NCI-H1694 treated with DMSO at 0.1 percent for 48 hours (cell line): ENCODE measurements at regions not wholly inside any gene's neighbourhood (a gene's known extent, or its start where the extent isn't known, plus 50 kb on each side); places are given as distances from the start of the nearest gene placed in this dataset.
"Not testable (repeated sequence)": the region's sequence is repeated elsewhere in the genome, so short reads cannot be mapped to it uniquely, and the experiment has no call there.

Source experiments
- DNase-seq: peaks from one replicate; lab custom pipeline; 2025; lab: John Stamatoyannopoulos, UW

DNA sequence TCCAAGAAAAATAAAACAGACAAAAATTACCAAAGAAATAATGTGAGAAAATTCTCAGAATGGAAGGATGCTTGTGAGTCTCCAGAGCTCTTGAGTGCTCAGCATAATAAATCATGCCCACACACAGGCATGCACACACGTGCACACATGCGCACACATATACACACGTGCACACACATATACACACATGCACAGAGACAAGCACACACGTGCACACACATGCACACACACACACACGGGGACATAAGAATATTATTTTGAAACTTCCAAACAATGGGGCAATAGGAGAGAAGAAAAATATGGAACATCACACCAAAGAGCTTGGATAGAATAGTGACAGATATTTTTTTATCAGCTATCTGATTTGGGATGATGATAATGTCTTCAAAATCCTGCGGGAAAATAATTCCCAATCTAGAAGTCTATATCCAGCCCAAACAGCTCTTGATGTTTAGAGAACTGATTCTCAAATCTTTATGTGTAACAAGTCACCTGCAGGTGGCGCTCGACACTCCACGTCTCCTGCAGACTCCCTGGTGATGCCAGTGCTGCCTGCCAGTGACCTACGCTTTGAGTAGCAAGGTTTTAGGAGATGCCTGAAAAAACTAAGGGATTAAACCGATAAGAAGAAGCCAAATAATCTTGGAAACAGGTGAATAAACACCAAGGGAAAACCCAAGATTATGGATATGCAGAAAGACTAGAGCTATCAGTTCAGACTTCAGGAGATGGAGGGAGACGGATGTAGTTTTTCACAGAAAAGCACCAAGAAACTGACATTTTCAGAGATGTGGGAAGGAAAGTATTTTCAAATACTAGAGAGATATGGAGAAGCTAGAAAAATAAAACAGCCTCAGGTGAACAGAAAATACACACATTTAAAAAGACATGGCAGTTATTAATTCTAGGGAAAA, 743.6 kb downstream of the ETS1 start:
- DNase-seq, result peak; percentile 24

- DNase-seq, result no peak
Observed at GRCh38 chr11:127825183-127825582, 762.2 kb downstream of the ETS1 start.

DNA sequence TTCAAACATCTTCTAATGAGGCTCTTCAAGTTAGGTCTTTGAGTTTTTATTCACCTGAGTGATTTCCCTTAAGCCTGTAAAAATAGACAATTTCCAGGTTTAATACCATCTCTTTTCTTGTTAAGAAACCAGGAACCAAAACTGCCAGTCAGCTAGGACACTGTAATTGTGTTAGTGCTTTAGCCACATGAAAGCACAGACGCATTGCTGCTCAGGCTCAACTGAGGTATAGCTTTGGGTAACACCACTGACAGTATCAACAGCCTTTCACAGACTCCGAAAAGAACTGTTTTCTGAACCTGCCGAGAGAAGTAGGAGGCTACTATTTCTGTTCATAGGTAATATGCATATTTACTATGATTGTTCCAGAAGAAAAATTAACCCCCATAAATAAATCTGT, 768.7 kb downstream of the ETS1 start:
- DNase-seq, result no peak

GRCh38 chr11:127816962-127817361, 770.4 kb downstream of the ETS1 start:
- DNase-seq, result no peak

DNA sequence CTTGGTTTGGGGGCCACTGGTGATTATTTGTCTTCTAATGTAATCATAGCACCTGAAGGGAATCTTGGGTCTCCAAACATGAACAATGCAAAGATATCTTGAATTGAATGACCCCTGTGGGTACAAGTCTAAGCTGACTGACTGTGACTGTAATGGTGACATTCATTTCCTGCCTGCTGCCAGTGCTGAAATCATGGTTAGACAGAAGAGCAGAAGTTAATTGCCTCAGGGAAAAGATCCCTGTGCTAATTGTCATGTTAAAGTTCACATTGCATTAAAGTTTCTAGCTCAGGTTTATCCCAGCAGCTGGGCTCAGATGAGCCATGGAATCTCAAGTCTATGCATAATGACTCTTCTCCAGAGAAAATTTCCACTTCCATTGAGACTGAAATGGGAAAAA, 772.0 kb downstream of the ETS1 start:
- DNase-seq, result no peak

GRCh38 chr11:127806501-127806900, 780.9 kb downstream of the ETS1 start:
- no peak for DNase-seq

DNA sequence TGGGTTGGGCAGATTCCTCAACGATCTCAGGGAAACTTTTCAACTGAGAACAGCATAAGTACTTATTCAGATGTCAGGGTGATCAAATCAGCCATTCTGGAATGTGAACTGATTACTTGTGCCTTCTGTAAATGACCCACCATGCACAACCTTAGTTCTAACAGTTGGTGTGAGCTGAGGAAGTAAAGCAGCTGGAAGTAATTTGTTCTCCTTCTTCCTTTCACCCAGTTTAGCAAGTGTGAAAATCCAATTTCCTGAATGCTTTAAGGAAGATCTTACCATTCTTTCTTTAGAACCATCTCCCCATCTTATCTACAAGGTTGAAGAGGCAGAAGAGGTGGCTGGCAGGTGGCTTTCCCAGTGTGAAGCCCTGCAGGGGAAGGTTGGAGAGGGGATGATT, 781.6 kb downstream of the ETS1 start:
- DNase-seq, result no peak

DNA sequence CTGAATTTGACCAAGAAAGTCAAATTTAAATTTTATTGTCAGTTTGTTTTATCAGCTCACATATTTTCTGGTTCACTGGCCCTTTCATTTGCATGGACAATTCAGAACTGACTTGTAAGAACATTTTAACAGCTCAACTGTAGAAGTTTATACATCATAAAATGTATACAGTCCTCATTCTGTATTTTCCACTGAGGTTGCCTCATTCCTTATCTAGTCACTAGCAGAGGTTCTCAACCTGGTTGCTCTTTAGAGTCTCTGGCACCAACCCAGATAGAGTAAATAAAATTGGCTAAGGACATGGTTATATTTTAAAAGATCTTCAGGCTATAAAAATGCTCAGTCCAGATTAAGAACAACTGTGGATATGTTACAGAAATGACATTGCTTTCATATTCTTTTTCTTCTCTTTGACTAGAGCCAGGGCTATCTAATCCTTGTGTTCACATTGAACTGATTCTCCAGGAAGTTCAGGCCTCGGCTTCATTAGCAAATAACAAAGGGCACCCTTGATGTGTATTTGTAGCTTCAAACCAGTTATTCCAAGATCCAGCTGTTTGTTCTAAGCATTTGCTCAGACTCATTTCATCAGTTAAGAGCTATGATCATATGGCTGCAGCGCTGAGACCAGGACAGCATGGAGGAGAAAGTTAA, 782.5 kb downstream of the ETS1 start:
- DNase-seq, result no peak

- DNase-seq, result no peak
Observed at GRCh38 chr11:127803755-127804154, 783.6 kb downstream of the ETS1 start.

GRCh38 chr11:127800989-127801688, 786.2 kb downstream of the ETS1 start:
- no peak for DNase-seq

DNA sequence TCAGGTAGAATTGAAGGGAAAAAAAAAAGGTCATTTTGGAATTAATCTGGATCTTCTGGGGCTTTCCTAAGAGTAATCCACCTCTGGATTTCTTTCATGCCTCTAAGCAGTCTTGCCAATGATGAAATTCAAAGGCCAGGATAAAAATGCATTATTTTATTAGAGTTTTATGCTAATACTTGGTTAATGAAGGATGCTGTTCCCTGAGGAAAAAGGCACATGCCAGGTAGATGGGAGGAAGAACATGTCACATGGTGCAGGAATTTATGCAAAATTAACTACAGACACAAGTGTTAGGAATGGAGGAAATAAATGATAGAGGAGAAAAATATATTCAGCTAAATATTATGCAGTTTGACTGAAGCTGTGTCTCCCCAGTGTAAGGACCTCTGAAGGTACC, 792.0 kb downstream of the ETS1 start:
- DNase-seq, result no peak

GRCh38 chr11:127791844-127792243, 791.3 kb upstream of the KIRREL3 start:
- no peak for DNase-seq

DNA sequence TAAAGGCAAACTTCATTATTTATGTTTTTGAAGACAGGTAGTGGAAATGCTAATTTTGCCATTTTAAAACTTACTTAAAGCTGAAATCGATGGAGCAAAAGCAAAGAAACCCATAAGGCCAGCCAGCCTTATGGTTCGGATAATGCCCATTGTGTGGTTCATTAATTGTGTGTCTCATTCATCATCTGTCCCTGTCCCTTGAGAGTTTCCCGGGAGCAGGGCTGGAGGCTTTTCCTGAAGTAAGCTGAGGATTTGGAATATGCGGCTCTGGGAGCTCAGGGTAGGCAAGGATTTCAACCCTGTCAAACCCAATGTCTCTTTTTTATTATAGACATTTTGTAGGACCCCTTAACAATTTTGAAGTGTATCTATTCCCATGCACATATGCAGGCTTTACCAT, 790.0 kb upstream of the KIRREL3 start:
- no peak for DNase-seq

DNA sequence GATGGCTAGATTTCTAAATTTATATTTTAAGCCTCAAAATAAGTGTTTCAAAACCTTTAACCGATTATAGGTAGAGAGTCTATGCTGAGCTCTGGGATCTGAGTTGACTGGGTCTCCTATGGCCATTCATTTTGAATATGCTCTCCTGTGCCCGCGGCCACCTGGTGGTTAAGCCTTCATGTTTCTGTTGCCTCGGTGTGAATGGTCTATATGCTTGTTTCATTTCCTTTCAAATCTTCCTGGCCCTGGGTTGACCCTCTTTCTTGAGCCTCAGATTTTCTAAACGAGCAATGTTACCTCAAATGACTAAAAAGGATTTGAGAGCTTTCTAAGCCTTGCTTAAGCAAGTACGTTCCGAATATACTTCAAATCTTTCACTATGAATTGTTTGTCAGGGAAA, 789.4 kb upstream of the KIRREL3 start:
- DNase-seq, result no peak

- not testable (repeated sequence) for DNase-seq
Observed at GRCh38 chr11:127772938-127773337, 772.4 kb upstream of the KIRREL3 start.

DNA sequence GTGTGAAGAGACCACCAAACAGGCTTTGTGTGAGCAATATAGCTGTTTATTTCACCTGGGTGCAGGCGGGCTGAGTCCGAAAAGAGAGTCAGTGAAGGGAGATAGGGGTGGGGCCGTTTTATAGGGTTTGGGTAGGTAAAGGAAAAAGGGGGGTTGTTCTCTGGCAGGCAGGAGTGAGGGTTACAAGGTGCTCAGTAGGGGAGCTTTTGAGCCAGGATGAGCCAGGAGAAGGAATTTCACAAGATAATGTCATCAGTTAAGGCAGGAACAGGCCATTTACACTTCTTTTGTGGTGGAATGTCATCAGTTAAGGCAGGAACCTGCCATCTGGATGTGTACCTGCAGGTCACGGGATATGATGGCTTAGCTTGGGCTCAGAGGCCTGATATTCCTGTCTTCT, 768.4 kb upstream of the KIRREL3 start:
- not testable (repeated sequence) for DNase-seq

- no peak for DNase-seq
Observed at GRCh38 chr11:127766734-127767133, 766.2 kb upstream of the KIRREL3 start.

GRCh38 chr11:127738771-127739286, 738.3 kb upstream of the KIRREL3 start:
- DNase-seq, result no peak

GRCh38 chr11:127737499-127737898, 736.9 kb upstream of the KIRREL3 start:
- DNase-seq, result no peak

DNA sequence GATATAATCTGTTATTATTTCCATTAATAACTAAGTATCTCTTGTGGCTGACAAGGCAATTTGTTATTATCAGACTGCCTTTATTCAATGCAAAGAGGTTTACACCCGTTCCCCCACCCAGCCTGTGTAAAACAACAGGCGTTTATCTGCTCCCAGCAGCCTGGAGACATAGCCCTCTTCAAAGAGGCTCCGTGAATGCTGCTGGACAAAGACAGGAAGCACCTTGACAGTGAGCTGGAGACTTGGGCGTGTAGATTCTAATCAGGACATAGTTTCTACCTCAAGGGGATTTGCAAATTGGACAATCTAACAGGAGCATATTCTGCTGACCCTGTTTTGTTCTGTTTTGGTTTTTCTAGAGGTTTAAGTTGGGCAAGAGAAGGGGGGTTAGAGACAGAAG, 733.0 kb upstream of the KIRREL3 start:
- DNase-seq, result no peak

GRCh38 chr11:127726367-127726766, 725.8 kb upstream of the KIRREL3 start:
- DNase-seq, result no peak

- no peak for DNase-seq
Observed at GRCh38 chr11:127723714-127724113, 723.1 kb upstream of the KIRREL3 start.

DNA sequence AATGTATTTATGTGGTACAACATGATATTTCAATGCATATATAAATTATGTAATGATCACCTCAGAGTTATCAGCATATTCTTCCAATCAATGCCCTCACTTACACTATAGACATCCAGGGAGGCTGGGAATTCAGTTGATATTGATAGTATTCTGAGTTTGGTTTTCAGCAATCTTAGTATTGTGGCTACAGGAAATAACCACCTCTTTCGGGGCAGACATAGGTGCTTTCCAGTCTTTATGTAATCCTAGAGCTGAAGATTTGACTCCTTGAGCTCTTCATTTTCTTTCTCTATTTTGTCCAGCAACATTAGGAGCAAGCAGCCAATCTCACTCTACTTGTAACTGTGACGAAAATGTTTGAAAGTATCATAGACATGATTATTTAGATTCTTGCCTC, 712.7 kb upstream of the KIRREL3 start:
- no peak for DNase-seq
